ENCODE measurements at regions not wholly inside any gene's neighbourhood (a gene's known extent, or its start where the extent isn't known, plus 50 kb on each side); places are given as distances from the start of the nearest gene placed in this dataset.

DNA sequence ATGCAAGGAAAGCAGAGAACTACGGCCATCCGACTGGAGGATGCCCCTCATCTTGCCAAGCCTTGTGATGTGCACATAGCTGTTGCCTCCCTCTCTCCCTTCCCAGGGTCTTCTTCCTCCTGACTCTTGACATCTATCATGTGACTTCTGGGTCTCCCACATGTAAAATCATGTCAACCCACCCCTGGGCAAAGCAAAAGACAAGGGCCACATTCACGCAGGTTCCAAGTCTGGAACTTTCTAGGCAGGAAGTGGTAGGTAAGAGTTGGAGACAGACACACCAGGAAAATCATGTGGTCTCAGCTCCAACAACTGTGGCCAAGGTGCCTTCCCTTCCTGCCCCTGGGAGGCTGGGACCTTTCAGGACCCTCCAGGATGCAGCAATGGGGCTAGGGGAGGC lies 187.3 kb downstream of the CXCL12 start:
- TF ChIP-seq, protein P1, sequence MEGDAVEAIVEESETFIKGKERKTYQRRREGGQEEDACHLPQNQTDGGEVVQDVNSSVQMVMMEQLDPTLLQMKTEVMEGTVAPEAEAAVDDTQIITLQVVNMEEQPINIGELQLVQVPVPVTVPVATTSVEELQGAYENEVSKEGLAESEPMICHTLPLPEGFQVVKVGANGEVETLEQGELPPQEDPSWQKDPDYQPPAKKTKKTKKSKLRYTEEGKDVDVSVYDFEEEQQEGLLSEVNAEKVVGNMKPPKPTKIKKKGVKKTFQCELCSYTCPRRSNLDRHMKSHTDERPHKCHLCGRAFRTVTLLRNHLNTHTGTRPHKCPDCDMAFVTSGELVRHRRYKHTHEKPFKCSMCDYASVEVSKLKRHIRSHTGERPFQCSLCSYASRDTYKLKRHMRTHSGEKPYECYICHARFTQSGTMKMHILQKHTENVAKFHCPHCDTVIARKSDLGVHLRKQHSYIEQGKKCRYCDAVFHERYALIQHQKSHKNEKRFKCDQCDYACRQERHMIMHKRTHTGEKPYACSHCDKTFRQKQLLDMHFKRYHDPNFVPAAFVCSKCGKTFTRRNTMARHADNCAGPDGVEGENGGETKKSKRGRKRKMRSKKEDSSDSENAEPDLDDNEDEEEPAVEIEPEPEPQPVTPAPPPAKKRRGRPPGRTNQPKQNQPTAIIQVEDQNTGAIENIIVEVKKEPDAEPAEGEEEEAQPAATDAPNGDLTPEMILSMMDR (IDR thresholded peaks at IDR 0.05; ENCODE audit: low read length, missing control alignments) = no peak

DNA sequence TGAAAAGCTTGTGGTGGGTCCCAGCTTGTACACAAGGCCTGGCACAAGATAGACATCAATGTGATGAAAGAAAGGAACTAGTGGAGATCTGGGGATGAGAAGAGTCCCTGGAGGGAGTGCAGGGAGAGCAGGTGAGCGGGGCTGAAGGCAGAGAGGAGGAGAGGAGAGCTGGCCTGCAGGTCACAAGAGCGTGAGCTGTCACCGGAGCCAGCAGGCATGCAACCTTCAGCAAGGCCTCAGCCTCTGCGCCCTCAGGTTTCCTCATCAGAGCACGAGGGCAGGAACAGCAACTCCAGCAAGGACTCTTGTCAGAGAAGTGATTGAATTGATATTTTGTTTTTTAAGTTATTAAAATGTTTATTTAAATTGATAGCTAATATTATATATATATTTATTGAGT lies 188.6 kb downstream of the CXCL12 start:
- TF ChIP-seq, protein P1 (IDR thresholded peaks at IDR 0.05; ENCODE audit: low read length, missing control alignments) = no peak
- DNase-seq (ENCODE audit: low read depth) = no peak
- H3K4me3 ChIP-seq (replicated peaks; ENCODE audit: low read depth, low read length) = no peak overlapping the region

More for the DNA sequence above, 187.3 kb downstream of the CXCL12 start:
- no peak for DNase-seq (ENCODE audit: low read depth)
- no peak overlapping the region for H3K4me3 ChIP-seq (replicated peaks; ENCODE audit: low read depth, low read length)

DNA sequence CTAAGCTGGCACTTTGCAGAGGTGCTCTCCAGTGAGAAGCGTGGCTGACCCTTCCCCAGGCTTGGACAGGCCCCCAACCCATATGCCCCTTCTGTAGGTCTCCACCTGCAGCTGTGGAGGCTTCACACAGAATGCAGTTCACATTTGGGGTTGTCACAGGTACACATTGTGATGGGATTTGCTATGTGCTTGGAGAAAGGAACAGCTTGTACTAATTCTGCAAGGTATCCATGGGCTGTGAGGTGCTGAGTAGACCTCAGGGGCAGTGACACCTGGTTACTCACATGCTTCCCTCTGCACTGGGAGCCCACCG lies 188.9 kb downstream of the CXCL12 start:
- no peak for DNase-seq (ENCODE audit: low read depth)
- no peak overlapping the region for H3K4me3 ChIP-seq (replicated peaks; ENCODE audit: low read depth, low read length)
- TF ChIP-seq, protein P1 (IDR thresholded peaks at IDR 0.05; ENCODE audit: low read length, missing control alignments) = no peak

DNA sequence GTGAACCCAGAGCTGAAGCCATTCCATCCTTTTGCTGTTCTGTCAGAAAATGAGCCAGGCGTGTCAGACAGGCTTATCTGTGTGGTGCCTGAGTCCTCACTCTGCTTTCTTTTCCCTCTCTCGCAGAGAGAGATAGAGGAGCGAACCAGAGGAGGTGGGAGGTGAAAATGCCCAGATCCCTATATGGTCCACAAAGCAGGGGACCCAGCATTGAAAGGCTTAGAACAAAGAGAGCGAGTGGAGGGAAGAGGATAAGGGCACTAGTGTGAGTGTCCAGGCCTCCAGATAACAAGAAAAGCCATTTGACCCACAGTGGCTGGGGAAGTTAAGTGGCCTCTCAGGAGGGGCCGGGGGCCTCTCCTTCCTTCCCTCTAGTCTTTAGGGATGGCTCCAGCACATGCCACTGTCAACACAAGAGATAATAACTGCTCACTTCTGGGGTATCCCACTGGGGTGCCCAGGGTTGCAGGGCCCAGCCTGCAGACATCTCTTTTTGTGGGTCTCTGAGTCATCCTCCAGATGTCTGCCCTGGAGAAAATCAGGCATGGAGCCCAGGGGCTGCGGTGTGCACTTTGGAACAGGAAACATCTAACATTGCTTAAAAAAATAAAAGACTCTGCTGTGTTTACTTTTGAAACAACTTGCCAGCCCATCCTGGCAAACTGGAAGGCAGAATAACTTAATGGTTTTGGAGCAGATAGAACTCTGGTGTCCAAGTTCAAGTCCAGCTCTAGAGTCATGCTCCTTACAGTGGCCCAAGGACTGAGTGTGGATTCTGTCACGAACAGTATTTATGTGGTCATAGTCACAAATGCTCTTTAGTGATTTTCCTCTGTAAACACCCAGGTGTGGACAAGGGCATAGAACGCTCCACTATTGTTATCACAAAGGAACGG lies 189.5 kb downstream of the CXCL12 start:
- DNase-seq (ENCODE audit: low read depth) = peak; percentile 91
- TF ChIP-seq, protein P1 (IDR thresholded peaks at IDR 0.05; ENCODE audit: low read length, missing control alignments) = no peak
- H3K4me3 ChIP-seq (replicated peaks; ENCODE audit: low read depth, low read length) = no peak overlapping the region

DNA sequence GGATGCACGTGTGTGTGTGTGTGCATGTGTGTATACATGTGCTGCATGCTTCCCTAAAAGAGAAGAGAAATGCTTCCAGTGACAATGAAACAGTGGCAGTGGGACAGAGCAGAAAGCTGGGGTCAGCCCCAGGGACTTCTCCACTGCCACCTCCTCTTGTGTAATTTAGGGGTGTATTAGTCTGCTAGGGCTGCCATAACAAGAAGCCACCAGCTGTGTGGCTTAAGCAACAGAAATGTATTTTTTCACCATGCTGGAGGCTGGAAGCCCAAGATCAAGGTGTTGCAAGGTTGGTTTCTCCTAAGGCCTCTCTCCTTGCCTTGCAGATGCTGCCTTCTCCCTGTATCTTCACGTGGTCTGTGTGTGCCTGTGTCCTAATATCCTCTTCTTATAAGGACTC lies 190.5 kb downstream of the CXCL12 start:
- H3K4me3 ChIP-seq (replicated peaks; ENCODE audit: low read depth, low read length) = no peak overlapping the region
- no peak for DNase-seq (ENCODE audit: low read depth)
- TF ChIP-seq, protein P1 (IDR thresholded peaks at IDR 0.05; ENCODE audit: low read length, missing control alignments) = no peak

DNA sequence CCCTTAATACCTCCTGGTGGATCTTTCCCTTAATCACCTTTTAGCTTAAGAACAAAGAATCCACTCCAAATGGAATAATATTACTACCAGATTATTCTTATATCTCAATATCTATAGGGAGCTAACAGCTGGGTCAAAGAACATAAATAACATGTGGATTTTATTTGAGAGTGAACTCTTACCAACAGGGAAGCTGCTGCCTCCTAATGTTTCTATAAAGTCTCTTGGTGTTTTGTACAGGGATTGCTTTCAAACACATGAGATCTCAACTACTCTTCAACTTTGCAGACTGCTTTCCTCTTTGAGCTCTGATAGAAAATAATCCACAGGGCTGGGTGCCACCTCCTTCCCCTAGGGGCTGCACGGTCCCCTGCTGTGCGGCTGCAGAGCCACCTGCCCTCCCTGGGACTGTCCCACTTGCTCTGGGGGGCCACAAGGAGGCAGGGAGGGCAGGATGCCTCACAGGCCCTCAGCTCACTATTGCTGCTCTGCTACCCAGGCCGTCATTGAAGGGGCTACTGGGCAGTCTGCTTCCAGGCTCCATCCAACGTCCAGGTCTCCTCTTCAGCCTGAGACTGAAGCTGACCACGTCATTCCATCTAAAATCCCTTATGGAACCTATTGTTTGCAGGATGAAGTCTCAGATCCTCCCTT lies 191.2 kb downstream of the CXCL12 start:
- no peak overlapping the region for H3K4me3 ChIP-seq (replicated peaks; ENCODE audit: low read depth, low read length)
- TF ChIP-seq, protein P1 (IDR thresholded peaks at IDR 0.05; ENCODE audit: low read length, missing control alignments) = no peak
- no peak for DNase-seq (ENCODE audit: low read depth)

All from fibroblast of pulmonary artery (primary cell).